WTC11 (cell line): ENCODE measurements at regions not wholly inside any gene's neighbourhood (a gene's known extent, or its start where the extent isn't known, plus 50 kb on each side); places are given as distances from the start of the nearest gene placed in this dataset.

Experiments
- ATF1 ChIP-seq: sonication (generic); formaldehyde crosslinking; IDR thresholded peaks from 2 replicates; pipeline ENCODE4 v1.8.1; 2023; ENCODE audit warnings: mild to moderate bottlenecking, moderate library complexity, missing genetic modification reagents
- JAZF1 ChIP-seq: fragments of 250-450 bp; sonication (Bioruptor Pico); IDR thresholded peaks from 2 replicates; pipeline ENCODE4 v1.9.0; 2021; ENCODE audit warnings: moderate library complexity, mild to moderate bottlenecking, inconsistent platforms
- NFYB ChIP-seq: sonication (generic); formaldehyde crosslinking; conservative IDR thresholded peaks from 2 replicates; pipeline ENCODE4 v1.8.0; 2022; ENCODE audit warnings: low read depth, missing genetic modification reagents
- NR2C2 ChIP-seq: sonication (generic); formaldehyde crosslinking; IDR thresholded peaks from 2 replicates; pipeline ENCODE4 v1.8.0; 2022; ENCODE audit warnings: mild to moderate bottlenecking, missing genetic modification reagents
- TP53 ChIP-seq: sonication (generic); formaldehyde crosslinking; IDR thresholded peaks from 2 replicates; pipeline ENCODE4 v1.8.1; 2023; ENCODE audit warnings: mild to moderate bottlenecking, missing genetic modification reagents
- TF ChIP-seq, protein P1 (sequence below): fragments of 200-600 bp; IDR thresholded peaks from 2 replicates; pipeline ENCODE4 v1.8.0; 2022; ENCODE audit warnings: antibody characterized with exemption
- TF ChIP-seq, protein P2 (sequence below): sonication (generic); formaldehyde crosslinking; IDR thresholded peaks from 2 replicates; pipeline ENCODE4 v1.8.0; 2022; ENCODE audit warnings: missing genetic modification reagents
- TF ChIP-seq, protein P3 (sequence below): sonication (generic); formaldehyde crosslinking; IDR thresholded peaks from 2 replicates; pipeline ENCODE4 v1.8.0; 2022; ENCODE audit warnings: mild to moderate bottlenecking, missing genetic modification reagents
- TF ChIP-seq, protein P4 (sequence below): sonication (generic); formaldehyde crosslinking; conservative IDR thresholded peaks from 2 replicates; pipeline ENCODE4 v1.8.1; 2022; ENCODE audit warnings: mild to moderate bottlenecking, missing genetic modification reagents
- TF ChIP-seq, protein P5 (sequence below): sonication (generic); formaldehyde crosslinking; IDR thresholded peaks from 2 replicates; pipeline ENCODE4 v1.8.0; 2022; ENCODE audit warnings: mild to moderate bottlenecking, missing genetic modification reagents
- TF ChIP-seq, protein P6 (sequence below): sonication (generic); formaldehyde crosslinking; IDR thresholded peaks from 2 replicates; pipeline ENCODE4 v1.8.1; 2023; ENCODE audit warnings: mild to moderate bottlenecking, missing genetic modification reagents, moderate library complexity

DNA sequence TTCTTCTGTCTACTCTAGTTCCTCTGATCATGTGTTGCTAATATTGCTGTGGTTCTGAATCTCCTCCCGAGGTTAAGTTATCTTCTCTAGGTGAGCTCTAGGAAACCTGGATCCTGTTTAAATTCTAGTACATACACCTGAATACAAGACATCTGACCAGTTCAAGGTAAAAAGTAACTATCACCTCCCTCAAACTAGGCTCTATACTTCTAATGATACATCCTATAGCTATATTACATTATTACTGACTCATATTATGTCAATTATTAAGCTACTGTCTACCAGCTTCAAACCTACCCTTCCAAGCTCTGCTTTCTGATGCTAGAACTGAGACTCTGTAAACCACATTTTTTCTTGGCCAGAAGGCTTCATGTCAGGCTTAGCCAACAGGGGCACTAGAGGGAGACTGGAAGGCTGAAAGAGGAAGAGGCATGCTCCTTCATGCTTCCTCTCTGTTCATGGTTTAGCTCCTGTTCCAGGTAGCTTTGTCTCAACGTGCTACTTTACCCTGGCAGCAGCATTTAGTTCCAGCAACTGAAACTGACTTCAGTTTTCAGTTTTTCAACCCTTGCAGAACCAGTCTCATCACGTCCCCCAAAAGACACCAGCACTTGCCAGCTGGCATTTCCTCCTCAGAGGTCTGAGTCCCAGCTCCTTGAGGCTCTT, 148.4 kb upstream of the TOP1 start:
- no peak for TF ChIP-seq NFYB (CRISPR knock-in tag)
- TF ChIP-seq, protein P1, sequence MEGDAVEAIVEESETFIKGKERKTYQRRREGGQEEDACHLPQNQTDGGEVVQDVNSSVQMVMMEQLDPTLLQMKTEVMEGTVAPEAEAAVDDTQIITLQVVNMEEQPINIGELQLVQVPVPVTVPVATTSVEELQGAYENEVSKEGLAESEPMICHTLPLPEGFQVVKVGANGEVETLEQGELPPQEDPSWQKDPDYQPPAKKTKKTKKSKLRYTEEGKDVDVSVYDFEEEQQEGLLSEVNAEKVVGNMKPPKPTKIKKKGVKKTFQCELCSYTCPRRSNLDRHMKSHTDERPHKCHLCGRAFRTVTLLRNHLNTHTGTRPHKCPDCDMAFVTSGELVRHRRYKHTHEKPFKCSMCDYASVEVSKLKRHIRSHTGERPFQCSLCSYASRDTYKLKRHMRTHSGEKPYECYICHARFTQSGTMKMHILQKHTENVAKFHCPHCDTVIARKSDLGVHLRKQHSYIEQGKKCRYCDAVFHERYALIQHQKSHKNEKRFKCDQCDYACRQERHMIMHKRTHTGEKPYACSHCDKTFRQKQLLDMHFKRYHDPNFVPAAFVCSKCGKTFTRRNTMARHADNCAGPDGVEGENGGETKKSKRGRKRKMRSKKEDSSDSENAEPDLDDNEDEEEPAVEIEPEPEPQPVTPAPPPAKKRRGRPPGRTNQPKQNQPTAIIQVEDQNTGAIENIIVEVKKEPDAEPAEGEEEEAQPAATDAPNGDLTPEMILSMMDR, result no peak
- TF ChIP-seq NR2C2 (CRISPR knock-in tag), result no peak
- TF ChIP-seq TP53 (CRISPR knock-in tag), result no peak
- TF ChIP-seq, protein P2, sequence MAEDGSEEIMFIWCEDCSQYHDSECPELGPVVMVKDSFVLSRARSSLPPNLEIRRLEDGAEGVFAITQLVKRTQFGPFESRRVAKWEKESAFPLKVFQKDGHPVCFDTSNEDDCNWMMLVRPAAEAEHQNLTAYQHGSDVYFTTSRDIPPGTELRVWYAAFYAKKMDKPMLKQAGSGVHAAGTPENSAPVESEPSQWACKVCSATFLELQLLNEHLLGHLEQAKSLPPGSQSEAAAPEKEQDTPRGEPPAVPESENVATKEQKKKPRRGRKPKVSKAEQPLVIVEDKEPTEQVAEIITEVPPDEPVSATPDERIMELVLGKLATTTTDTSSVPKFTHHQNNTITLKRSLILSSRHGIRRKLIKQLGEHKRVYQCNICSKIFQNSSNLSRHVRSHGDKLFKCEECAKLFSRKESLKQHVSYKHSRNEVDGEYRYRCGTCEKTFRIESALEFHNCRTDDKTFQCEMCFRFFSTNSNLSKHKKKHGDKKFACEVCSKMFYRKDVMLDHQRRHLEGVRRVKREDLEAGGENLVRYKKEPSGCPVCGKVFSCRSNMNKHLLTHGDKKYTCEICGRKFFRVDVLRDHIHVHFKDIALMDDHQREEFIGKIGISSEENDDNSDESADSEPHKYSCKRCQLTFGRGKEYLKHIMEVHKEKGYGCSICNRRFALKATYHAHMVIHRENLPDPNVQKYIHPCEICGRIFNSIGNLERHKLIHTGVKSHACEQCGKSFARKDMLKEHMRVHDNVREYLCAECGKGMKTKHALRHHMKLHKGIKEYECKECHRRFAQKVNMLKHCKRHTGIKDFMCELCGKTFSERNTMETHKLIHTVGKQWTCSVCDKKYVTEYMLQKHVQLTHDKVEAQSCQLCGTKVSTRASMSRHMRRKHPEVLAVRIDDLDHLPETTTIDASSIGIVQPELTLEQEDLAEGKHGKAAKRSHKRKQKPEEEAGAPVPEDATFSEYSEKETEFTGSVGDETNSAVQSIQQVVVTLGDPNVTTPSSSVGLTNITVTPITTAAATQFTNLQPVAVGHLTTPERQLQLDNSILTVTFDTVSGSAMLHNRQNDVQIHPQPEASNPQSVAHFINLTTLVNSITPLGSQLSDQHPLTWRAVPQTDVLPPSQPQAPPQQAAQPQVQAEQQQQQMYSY (CRISPR knock-in tag), result no peak
- TF ChIP-seq, protein P3, sequence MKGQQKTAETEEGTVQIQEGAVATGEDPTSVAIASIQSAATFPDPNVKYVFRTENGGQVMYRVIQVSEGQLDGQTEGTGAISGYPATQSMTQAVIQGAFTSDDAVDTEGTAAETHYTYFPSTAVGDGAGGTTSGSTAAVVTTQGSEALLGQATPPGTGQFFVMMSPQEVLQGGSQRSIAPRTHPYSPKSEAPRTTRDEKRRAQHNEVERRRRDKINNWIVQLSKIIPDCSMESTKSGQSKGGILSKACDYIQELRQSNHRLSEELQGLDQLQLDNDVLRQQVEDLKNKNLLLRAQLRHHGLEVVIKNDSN (CRISPR knock-in tag), result no peak
- TF ChIP-seq ATF1 (CRISPR knock-in tag), result no peak
- TF ChIP-seq JAZF1, result no peak
- TF ChIP-seq, protein P4, sequence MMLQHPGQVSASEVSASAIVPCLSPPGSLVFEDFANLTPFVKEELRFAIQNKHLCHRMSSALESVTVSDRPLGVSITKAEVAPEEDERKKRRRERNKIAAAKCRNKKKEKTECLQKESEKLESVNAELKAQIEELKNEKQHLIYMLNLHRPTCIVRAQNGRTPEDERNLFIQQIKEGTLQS, result no peak
- TF ChIP-seq, protein P5, sequence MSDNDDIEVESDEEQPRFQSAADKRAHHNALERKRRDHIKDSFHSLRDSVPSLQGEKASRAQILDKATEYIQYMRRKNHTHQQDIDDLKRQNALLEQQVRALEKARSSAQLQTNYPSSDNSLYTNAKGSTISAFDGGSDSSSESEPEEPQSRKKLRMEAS, result no peak
- TF ChIP-seq, protein P6, sequence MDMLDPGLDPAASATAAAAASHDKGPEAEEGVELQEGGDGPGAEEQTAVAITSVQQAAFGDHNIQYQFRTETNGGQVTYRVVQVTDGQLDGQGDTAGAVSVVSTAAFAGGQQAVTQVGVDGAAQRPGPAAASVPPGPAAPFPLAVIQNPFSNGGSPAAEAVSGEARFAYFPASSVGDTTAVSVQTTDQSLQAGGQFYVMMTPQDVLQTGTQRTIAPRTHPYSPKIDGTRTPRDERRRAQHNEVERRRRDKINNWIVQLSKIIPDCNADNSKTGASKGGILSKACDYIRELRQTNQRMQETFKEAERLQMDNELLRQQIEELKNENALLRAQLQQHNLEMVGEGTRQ (CRISPR knock-in tag), result no peak
